GM12878 (cell line): ENCODE measurements at regions not wholly inside any gene's neighbourhood (a gene's known extent, or its start where the extent isn't known, plus 50 kb on each side); places are given as distances from the start of the nearest gene placed in this dataset.

Experiments used
- BCLAF1 ChIP-seq: fragments of 450-650 bp; IDR thresholded peaks from 2 replicates; pipeline ENCODE4 v1.6.1; 2017; ENCODE audit warnings: antibody characterized with exemption, mild to moderate bottlenecking, moderate library complexity
- CREM ChIP-seq: IDR thresholded peaks from 2 replicates; pipeline ENCODE4 v1.6.1; 2014; ENCODE audit warnings: antibody characterized with exemption, low read depth
- EP300 ChIP-seq, 2 experiments: fragments of 150-350 bp in 1 of 2; IDR thresholded peaks; 2 replicates each; pipeline ENCODE4 v1.6.1; 2011 to 2012; ENCODE audit warnings: low read depth in 2 of 2, low read length in 2 of 2, borderline replicate concordance in 1 of 2, improper control_type of control experiment in 1 of 2, inconsistent platforms in 1 of 2; ENCODE audit not compliant: control insufficient read depth in 1 of 2
- PBX3 ChIP-seq: IDR thresholded peaks from 2 replicates; pipeline ENCODE4 v1.6.1; 2011; ENCODE audit warnings: mild to moderate bottlenecking, low read depth, low read length, moderate library complexity; ENCODE audit not compliant: insufficient replicate concordance
- POLR2A ChIP-seq: IDR thresholded peaks from 2 replicates; pipeline ENCODE4 v1.6.1; 2011; ENCODE audit warnings: low read depth, mild to moderate bottlenecking, low read length
- RAD21 ChIP-seq: IDR thresholded peaks from 2 replicates; pipeline ENCODE4 v1.6.1; 2011; ENCODE audit warnings: mild to moderate bottlenecking, low read depth, low read length, moderate library complexity; ENCODE audit not compliant: insufficient read depth
- SKIL ChIP-seq: fragments of 450-650 bp; IDR thresholded peaks from 2 replicates; pipeline ENCODE4 v1.6.1; 2017; ENCODE audit warnings: mild to moderate bottlenecking, low read depth, inconsistent platforms; ENCODE audit not compliant: poor library complexity, severe bottlenecking
- ZNF274 ChIP-seq: IDR thresholded peaks from one replicate; pipeline ENCODE4 v1.8.0; 2011; ENCODE audit not compliant: insufficient read length, insufficient read depth
- ZSCAN29 ChIP-seq: fragments of 450-650 bp; IDR thresholded peaks from 2 replicates; pipeline ENCODE4 v1.6.1; 2017; ENCODE audit warnings: mild to moderate bottlenecking, moderate library complexity

GRCh38 chr20:52083627-52084232 is 107.8 kb downstream of the ZFP64 start (continued):
- no peak for TF ChIP-seq EP300 (IDR thresholded peaks at IDR 0.05; ENCODE audit: borderline replicate concordance in 1 of 2, control insufficient read depth in 1 of 2, low read depth in 2 of 2, low read length in 2 of 2)
- no peak for TF ChIP-seq ZSCAN29
- TF ChIP-seq SKIL: no peak
- TF ChIP-seq RAD21: peak; percentile 60
- TF ChIP-seq BCLAF1: no peak
- TF ChIP-seq CREM: no peak
- no peak for TF ChIP-seq POLR2A
- no peak for TF ChIP-seq ZNF274
- no peak for TF ChIP-seq PBX3
